K562 (cell line): ENCODE measurements at regions not wholly inside any gene's neighbourhood (a gene's known extent, or its start where the extent isn't known, plus 50 kb on each side); places are given as distances from the start of the nearest gene placed in this dataset.

Source experiments
- ATAC-seq: fragments of 200-7000 bp; cut with Tn5 transposase; 3 replicates; pipeline ENCODE4 v1.9.1; 2020; ENCODE audit warnings: moderate library complexity
- BruUV-seq: library from RNA; stranded (reverse); fragments of 400-500 nt; replicated peaks from 2 replicates; lab custom pipeline; 2021; lab: Mats Ljungman, UMichigan
- CTCF ChIA-PET: fragments of 300-600 bp; formaldehyde crosslinking; extraction: SDS; loops from one replicate; lab custom pipeline; 2021; ENCODE audit warnings: low intra/inter-chr PET ratio; lab: Yijun Ruan, JAX
- POLR2A ChIA-PET: fragments of 300-600, 350-650 bp; sonication (Branson Sonifier 250); formaldehyde crosslinking; extraction: SDS; loops from one replicate; lab custom pipeline; 2021; ENCODE audit warnings: antibody characterized with exemption, inconsistent platforms; lab: Yijun Ruan, JAX
- DNase-seq, 4 experiments: peaks; one replicate each; pipeline versions ENCODE4 v3.0.0 to v3.0.0-alpha.2; 2011 to 2018; ENCODE audit warnings: low spot score in 3 of 4, mixed read lengths in 3 of 4; ENCODE audit errors: extremely low read depth in 1 of 4
- FAIRE-seq: peaks from 2 replicates; lab custom pipeline; 2011; peaks lifted over from hg19 to GRCh38; lab: Jason Lieb, UNC
- H2AFZ ChIP-seq: 2 replicates; pipeline ENCODE4 v1.6.0; 2011; ENCODE audit warnings: low read depth, low read length, control low read depth, inconsistent platforms
- H3K27ac ChIP-seq: fragments of 200-600 bp; 3 replicates; pipeline ENCODE4 v1.8.0; 2011; ENCODE audit warnings: low read depth, mild to moderate bottlenecking, control low read depth, inconsistent platforms, low read length, moderate library complexity, mixed read lengths; ENCODE audit errors: extremely low read depth
- H3K27me3 ChIP-seq, 2 experiments: fragments of 300-600 bp in 1 of 2; 2 replicates in 1 of 2; 3 replicates in 1 of 2; pipeline versions ENCODE4 v1.6.0 to v1.8.0; 2011; ENCODE audit warnings: inconsistent platforms in 2 of 2, low read length in 2 of 2, mild to moderate bottlenecking in 1 of 2, mixed read lengths in 1 of 2, moderate library complexity in 1 of 2; ENCODE audit not compliant: control insufficient read depth in 2 of 2, insufficient read depth in 2 of 2
- H3K36me3 ChIP-seq: fragments of 300-600 bp; 3 replicates; pipeline ENCODE4 v1.8.0; 2011; ENCODE audit warnings: mild to moderate bottlenecking, low read length, inconsistent platforms; ENCODE audit not compliant: control insufficient read depth, insufficient read depth
- H3K4me1 ChIP-seq, 2 experiments: fragments of 200-600 bp in 1 of 2; replicated peaks in 1 of 2; 2 replicates in 1 of 2; 3 replicates in 1 of 2; pipeline versions ENCODE4 v1.5.1 to v1.8.0; 2011; ENCODE audit warnings: inconsistent platforms in 2 of 2, low read length in 2 of 2, mild to moderate bottlenecking in 1 of 2, mixed read lengths in 1 of 2, moderate library complexity in 1 of 2; ENCODE audit not compliant: control insufficient read depth in 2 of 2, insufficient read depth in 2 of 2
- H3K4me2 ChIP-seq: 2 replicates; pipeline ENCODE4 v1.6.1; 2011; ENCODE audit warnings: low read length, control low read depth, inconsistent platforms, mixed read lengths; ENCODE audit not compliant: insufficient read depth
- H3K4me3 ChIP-seq: fragments of 200-600 bp; sonication (generic), shearing (Covaris generic); 2 replicates; pipeline ENCODE4 v1.5.1; 2016; ENCODE audit warnings: control low read depth, inconsistent platforms
- H3K79me2 ChIP-seq: fragments of 200-600 bp; 3 replicates; pipeline ENCODE4 v1.8.0; 2011; ENCODE audit warnings: low read length, inconsistent platforms; ENCODE audit not compliant: control insufficient read depth, insufficient read depth
- H3K9ac ChIP-seq, 2 experiments: 2 replicates each; pipeline versions ENCODE4 v1.6.0 to v1.6.1; 2011; ENCODE audit warnings: low read depth in 2 of 2, low read length in 2 of 2, control low read depth in 1 of 2, inconsistent platforms in 1 of 2, mild to moderate bottlenecking in 1 of 2, mixed read lengths in 1 of 2; ENCODE audit not compliant: insufficient read depth in 1 of 2
- H3K9me1 ChIP-seq: one replicate; pipeline ENCODE4 v1.6.0; 2011; ENCODE audit warnings: inconsistent platforms, mild to moderate bottlenecking, low read length, moderate library complexity; ENCODE audit not compliant: control insufficient read depth, insufficient read depth
- H3K9me3 ChIP-seq: replicated peaks from 2 replicates; pipeline ENCODE4 v1.5.1; 2011; ENCODE audit warnings: low read depth, low read length, inconsistent platforms; ENCODE audit not compliant: control insufficient read depth, insufficient read depth
- H4K20me1 ChIP-seq: replicated peaks from 2 replicates; pipeline ENCODE4 v1.6.1; 2011; ENCODE audit warnings: low read length, inconsistent platforms, mixed read lengths; ENCODE audit not compliant: control insufficient read depth, insufficient read depth
- GATAD2A ChIP-seq: fragments of 450-650 bp; IDR thresholded peaks from 2 replicates; pipeline ENCODE4 v1.6.1; 2017
- HNRNPL ChIP-seq: fragments of 200-400 bp; formaldehyde crosslinking; IDR thresholded peaks from 2 replicates; pipeline ENCODE4 v1.6.1; 2017; ENCODE audit warnings: low read depth, mild to moderate bottlenecking, low read length
- RBM39 ChIP-seq: fragments of 200-400 bp; formaldehyde crosslinking; optimal IDR thresholded peaks from 2 replicates; pipeline ENCODE3; 2018; ENCODE audit warnings: low read depth, low read length
- THRAP3 ChIP-seq: fragments of 450-650 bp; IDR thresholded peaks from 2 replicates; pipeline ENCODE4 v1.6.1; 2016; ENCODE audit warnings: mild to moderate bottlenecking, inconsistent platforms, borderline replicate concordance
- ZNF408 ChIP-seq: fragments of 250-450 bp; sonication (Bioruptor Pico); IDR thresholded peaks from 2 replicates; pipeline ENCODE4 v1.4.0; 2020; ENCODE audit warnings: low read depth, mild to moderate bottlenecking, moderate library complexity
- WGBS: fragments of 100-300 bp; shearing (Covaris generic); methylation state at CpG from one replicate; pipeline ENCODE4 v1.1.6; 2016; ENCODE audit warnings: low coverage, mixed read lengths; ENCODE audit not compliant: insufficient coverage; ENCODE audit errors: missing lambda C conversion rate; 5-methylcytosine and 5-hydroxymethylcytosine counted together
- in situ Hi-C: fragments of 300-500 bp; cut with MboI; formaldehyde crosslinking; loops from 4 replicates; pipeline ENCODE4 v1.15.0; 2018; ENCODE audit warnings: inconsistent platforms, mixed read lengths
- intact Hi-C: fragments of 100-400 bp; cut with micrococcal nuclease; formaldehyde crosslinking; loops from 2 replicates; pipeline ENCODE4 v1.14.2; 2022
- TF ChIP-seq, protein P1 (sequence below): sonication (generic); formaldehyde crosslinking; IDR thresholded peaks from 2 replicates; pipeline ENCODE4 v1.4.0; 2020; ENCODE audit warnings: mild to moderate bottlenecking, missing genetic modification reagents
- TF ChIP-seq, protein P2 (sequence below): sonication (generic); formaldehyde crosslinking; IDR thresholded peaks from 2 replicates; pipeline ENCODE4 v1.8.1; 2023; ENCODE audit warnings: mild to moderate bottlenecking, missing genetic modification reagents
- TF ChIP-seq, protein P3 (sequence below): sonication (generic); formaldehyde crosslinking; IDR thresholded peaks from 2 replicates; pipeline ENCODE4 v1.5.0; 2020; ENCODE audit warnings: missing genetic modification reagents
- TF ChIP-seq, protein P4 (sequence below), 3 experiments: fragments of 200-800 bp in 1 of 3; fragments of 250-450 bp in 1 of 3; fragments of 450-650 bp in 1 of 3; sonication (Bioruptor Pico) in 1 of 3; sonication (Bioruptor generic) in 1 of 3; formaldehyde crosslinking in 1 of 3; IDR thresholded peaks; 2 replicates each; pipeline versions ENCODE4 v1.6.1 to v1.8.0; 2016 to 2022; ENCODE audit warnings: mild to moderate bottlenecking in 2 of 3, missing genetic modification characterization in 2 of 3, missing compliant biosample characterization in 1 of 3, moderate library complexity in 1 of 3

DNA sequence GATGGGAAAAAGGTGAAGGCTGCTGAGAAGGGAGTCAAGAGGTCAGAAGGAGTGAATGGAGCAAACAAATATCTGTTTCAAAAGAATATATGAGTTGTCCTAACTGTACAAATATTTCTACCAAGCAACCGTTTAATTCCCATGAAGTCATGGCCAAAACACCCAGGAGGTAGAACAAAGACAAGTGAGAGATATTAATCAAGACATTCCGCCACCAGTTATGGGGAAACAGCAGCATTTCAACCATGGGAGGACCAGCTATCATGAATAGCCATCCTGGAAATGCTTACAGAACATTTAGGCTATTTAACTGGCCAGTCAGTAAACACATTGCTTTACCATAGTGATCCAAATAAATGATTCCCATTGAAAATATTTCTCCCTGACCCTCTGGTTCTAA, 396.3 kb downstream of the IRS1 start:
- H4K20me1 ChIP-seq = no peaks in the 10 kb centered on the region
- WGBS = 0% methylated on average over 2 of the region's 2 CpGs

More for the DNA sequence above, 396.3 kb downstream of the IRS1 start:
- FAIRE-seq = no peak
- no TSS peak for BruUV-seq
- no peaks in the 10 kb centered on the region for H3K27me3 ChIP-seq
- no peak overlapping the region for H2AFZ ChIP-seq
- no peak overlapping the region for H3K9ac ChIP-seq
- intact Hi-C loops (no loop called here), in situ Hi-C loops (no loop called here)
- no peak overlapping the region for H3K4me3 ChIP-seq
- CTCF ChIA-PET = no interaction called here
- H3K9me1 ChIP-seq = no peaks in the 10 kb centered on the region
- no peaks in the 10 kb centered on the region for H3K79me2 ChIP-seq
- no peaks in the 10 kb centered on the region for H3K9me3 ChIP-seq
- H3K27ac ChIP-seq = no peak overlapping the region
- no peak for TF ChIP-seq ZNF408 (CRISPR knock-in tag)
- no peak for TF ChIP-seq HNRNPL
- TF ChIP-seq GATAD2A = no peak
- TF ChIP-seq, protein P1, sequence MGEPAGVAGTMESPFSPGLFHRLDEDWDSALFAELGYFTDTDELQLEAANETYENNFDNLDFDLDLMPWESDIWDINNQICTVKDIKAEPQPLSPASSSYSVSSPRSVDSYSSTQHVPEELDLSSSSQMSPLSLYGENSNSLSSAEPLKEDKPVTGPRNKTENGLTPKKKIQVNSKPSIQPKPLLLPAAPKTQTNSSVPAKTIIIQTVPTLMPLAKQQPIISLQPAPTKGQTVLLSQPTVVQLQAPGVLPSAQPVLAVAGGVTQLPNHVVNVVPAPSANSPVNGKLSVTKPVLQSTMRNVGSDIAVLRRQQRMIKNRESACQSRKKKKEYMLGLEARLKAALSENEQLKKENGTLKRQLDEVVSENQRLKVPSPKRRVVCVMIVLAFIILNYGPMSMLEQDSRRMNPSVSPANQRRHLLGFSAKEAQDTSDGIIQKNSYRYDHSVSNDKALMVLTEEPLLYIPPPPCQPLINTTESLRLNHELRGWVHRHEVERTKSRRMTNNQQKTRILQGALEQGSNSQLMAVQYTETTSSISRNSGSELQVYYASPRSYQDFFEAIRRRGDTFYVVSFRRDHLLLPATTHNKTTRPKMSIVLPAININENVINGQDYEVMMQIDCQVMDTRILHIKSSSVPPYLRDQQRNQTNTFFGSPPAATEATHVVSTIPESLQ = no peak
- TF ChIP-seq, protein P2, sequence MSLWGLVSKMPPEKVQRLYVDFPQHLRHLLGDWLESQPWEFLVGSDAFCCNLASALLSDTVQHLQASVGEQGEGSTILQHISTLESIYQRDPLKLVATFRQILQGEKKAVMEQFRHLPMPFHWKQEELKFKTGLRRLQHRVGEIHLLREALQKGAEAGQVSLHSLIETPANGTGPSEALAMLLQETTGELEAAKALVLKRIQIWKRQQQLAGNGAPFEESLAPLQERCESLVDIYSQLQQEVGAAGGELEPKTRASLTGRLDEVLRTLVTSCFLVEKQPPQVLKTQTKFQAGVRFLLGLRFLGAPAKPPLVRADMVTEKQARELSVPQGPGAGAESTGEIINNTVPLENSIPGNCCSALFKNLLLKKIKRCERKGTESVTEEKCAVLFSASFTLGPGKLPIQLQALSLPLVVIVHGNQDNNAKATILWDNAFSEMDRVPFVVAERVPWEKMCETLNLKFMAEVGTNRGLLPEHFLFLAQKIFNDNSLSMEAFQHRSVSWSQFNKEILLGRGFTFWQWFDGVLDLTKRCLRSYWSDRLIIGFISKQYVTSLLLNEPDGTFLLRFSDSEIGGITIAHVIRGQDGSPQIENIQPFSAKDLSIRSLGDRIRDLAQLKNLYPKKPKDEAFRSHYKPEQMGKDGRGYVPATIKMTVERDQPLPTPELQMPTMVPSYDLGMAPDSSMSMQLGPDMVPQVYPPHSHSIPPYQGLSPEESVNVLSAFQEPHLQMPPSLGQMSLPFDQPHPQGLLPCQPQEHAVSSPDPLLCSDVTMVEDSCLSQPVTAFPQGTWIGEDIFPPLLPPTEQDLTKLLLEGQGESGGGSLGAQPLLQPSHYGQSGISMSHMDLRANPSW (CRISPR knock-in tag) = no peak
- TF ChIP-seq, protein P3, sequence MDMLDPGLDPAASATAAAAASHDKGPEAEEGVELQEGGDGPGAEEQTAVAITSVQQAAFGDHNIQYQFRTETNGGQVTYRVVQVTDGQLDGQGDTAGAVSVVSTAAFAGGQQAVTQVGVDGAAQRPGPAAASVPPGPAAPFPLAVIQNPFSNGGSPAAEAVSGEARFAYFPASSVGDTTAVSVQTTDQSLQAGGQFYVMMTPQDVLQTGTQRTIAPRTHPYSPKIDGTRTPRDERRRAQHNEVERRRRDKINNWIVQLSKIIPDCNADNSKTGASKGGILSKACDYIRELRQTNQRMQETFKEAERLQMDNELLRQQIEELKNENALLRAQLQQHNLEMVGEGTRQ (CRISPR knock-in tag) = no peak
- TF ChIP-seq, protein P4, sequence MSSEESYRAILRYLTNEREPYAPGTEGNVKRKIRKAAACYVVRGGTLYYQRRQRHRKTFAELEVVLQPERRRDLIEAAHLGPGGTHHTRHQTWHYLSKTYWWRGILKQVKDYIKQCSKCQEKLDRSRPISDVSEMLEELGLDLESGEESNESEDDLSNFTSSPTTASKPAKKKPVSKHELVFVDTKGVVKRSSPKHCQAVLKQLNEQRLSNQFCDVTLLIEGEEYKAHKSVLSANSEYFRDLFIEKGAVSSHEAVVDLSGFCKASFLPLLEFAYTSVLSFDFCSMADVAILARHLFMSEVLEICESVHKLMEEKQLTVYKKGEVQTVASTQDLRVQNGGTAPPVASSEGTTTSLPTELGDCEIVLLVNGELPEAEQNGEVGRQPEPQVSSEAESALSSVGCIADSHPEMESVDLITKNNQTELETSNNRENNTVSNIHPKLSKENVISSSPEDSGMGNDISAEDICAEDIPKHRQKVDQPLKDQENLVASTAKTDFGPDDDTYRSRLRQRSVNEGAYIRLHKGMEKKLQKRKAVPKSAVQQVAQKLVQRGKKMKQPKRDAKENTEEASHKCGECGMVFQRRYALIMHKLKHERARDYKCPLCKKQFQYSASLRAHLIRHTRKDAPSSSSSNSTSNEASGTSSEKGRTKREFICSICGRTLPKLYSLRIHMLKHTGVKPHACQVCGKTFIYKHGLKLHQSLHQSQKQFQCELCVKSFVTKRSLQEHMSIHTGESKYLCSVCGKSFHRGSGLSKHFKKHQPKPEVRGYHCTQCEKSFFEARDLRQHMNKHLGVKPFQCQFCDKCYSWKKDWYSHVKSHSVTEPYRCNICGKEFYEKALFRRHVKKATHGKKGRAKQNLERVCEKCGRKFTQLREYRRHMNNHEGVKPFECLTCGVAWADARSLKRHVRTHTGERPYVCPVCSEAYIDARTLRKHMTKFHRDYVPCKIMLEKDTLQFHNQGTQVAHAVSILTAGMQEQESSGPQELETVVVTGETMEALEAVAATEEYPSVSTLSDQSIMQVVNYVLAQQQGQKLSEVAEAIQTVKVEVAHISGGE (CRISPR knock-in tag; IDR thresholded peaks at IDR 0.05) = no peak
- TF ChIP-seq RBM39 = no peak
- no peak for TF ChIP-seq THRAP3
- no peak overlapping the region for H3K4me2 ChIP-seq
- no peak for ATAC-seq
- no peaks in the 10 kb centered on the region for H3K4me1 ChIP-seq
- H3K36me3 ChIP-seq = no peaks in the 10 kb centered on the region
- POLR2A ChIA-PET = no interaction called here
- DNase-seq = no peak
